ENCODE measurements at regions not wholly inside any gene's neighbourhood (a gene's known extent, or its start where the extent isn't known, plus 50 kb on each side); places are given as distances from the start of the nearest gene placed in this dataset.

GRCh38 chr3:117523418-117523817 is 813.8 kb downstream of the TUSC7 start:
- TF ChIP-seq, protein P1, sequence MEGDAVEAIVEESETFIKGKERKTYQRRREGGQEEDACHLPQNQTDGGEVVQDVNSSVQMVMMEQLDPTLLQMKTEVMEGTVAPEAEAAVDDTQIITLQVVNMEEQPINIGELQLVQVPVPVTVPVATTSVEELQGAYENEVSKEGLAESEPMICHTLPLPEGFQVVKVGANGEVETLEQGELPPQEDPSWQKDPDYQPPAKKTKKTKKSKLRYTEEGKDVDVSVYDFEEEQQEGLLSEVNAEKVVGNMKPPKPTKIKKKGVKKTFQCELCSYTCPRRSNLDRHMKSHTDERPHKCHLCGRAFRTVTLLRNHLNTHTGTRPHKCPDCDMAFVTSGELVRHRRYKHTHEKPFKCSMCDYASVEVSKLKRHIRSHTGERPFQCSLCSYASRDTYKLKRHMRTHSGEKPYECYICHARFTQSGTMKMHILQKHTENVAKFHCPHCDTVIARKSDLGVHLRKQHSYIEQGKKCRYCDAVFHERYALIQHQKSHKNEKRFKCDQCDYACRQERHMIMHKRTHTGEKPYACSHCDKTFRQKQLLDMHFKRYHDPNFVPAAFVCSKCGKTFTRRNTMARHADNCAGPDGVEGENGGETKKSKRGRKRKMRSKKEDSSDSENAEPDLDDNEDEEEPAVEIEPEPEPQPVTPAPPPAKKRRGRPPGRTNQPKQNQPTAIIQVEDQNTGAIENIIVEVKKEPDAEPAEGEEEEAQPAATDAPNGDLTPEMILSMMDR (IDR thresholded peaks at IDR 0.05), result no peak
- no peak for TF ChIP-seq POLR2A (IDR thresholded peaks at IDR 0.05)

All from right lobe of liver (tissue), 4 donors.